BLaER1 (cell line): ENCODE measurements at regions not wholly inside any gene's neighbourhood (a gene's known extent, or its start where the extent isn't known, plus 50 kb on each side); places are given as distances from the start of the nearest gene placed in this dataset.

Experiments used
- H3K27ac ChIP-seq: shearing (Covaris generic); formaldehyde crosslinking; 2 replicates; pipeline ENCODE4 v1.8.1; 2022
- H3K27me3 ChIP-seq: shearing (Covaris generic); formaldehyde crosslinking; 2 replicates; pipeline ENCODE4 v1.8.1; 2022
- H3K36me3 ChIP-seq: shearing (Covaris generic); formaldehyde crosslinking; 2 replicates; pipeline ENCODE4 v1.8.1; 2022
- H3K4me1 ChIP-seq: shearing (Covaris generic); formaldehyde crosslinking; 2 replicates; pipeline ENCODE4 v1.8.1; 2022
- H3K4me2 ChIP-seq: shearing (Covaris generic); formaldehyde crosslinking; 2 replicates; pipeline ENCODE4 v1.8.1; 2022
- H3K4me3 ChIP-seq: shearing (Covaris generic); formaldehyde crosslinking; 2 replicates; pipeline ENCODE4 v1.8.1; 2022
- H3K9ac ChIP-seq: shearing (Covaris generic); formaldehyde crosslinking; 2 replicates; pipeline ENCODE4 v1.8.1; 2022
- H3K9me3 ChIP-seq: shearing (Covaris generic); formaldehyde crosslinking; 2 replicates; pipeline ENCODE4 v1.8.1; 2022
- H4K20me1 ChIP-seq: shearing (Covaris generic); formaldehyde crosslinking; 2 replicates; pipeline ENCODE4 v1.8.1; 2022
- Cebpa-rat ChIP-seq: shearing (Covaris generic); IDR thresholded peaks from 2 replicates; pipeline ENCODE4 v1.8.1; 2022

GRCh38 chr4:65018313-65018712 lies 609.1 kb upstream of the TECRL start:
- H3K4me1 ChIP-seq = no peaks in the 10 kb centered on the region
- no peaks in the 10 kb centered on the region for H3K36me3 ChIP-seq
- no peaks in the 10 kb centered on the region for H3K27me3 ChIP-seq
- H3K27ac ChIP-seq = no peak overlapping the region
- no peak overlapping the region for H3K9ac ChIP-seq
- H3K9me3 ChIP-seq = no peaks in the 10 kb centered on the region
- H4K20me1 ChIP-seq = no peaks in the 10 kb centered on the region
- H3K4me3 ChIP-seq = no peak overlapping the region
- TF ChIP-seq Cebpa-rat = no peak
- H3K4me2 ChIP-seq = no peak overlapping the region

GRCh38 chr4:65014078-65014477 lies 604.8 kb upstream of the TECRL start:
- no peaks in the 10 kb centered on the region for H3K4me1 ChIP-seq
- H3K27me3 ChIP-seq = no peaks in the 10 kb centered on the region
- H3K4me2 ChIP-seq = no peak overlapping the region
- no peak overlapping the region for H3K9ac ChIP-seq
- no peak overlapping the region for H3K4me3 ChIP-seq
- no peak for TF ChIP-seq Cebpa-rat
- H3K9me3 ChIP-seq = no peaks in the 10 kb centered on the region
- no peak overlapping the region for H3K27ac ChIP-seq
- no peaks in the 10 kb centered on the region for H4K20me1 ChIP-seq
- H3K36me3 ChIP-seq = no peaks in the 10 kb centered on the region

GRCh38 chr4:65007841-65008439 lies 598.7 kb upstream of the TECRL start:
- TF ChIP-seq Cebpa-rat = no peak
- no peaks in the 10 kb centered on the region for H3K36me3 ChIP-seq
- H3K4me1 ChIP-seq = no peaks in the 10 kb centered on the region
- H4K20me1 ChIP-seq = no peaks in the 10 kb centered on the region
- no peak overlapping the region for H3K4me2 ChIP-seq
- H3K9ac ChIP-seq = no peak overlapping the region
- no peak overlapping the region for H3K27ac ChIP-seq
- no peaks in the 10 kb centered on the region for H3K9me3 ChIP-seq
- H3K4me3 ChIP-seq = no peak overlapping the region
- no peaks in the 10 kb centered on the region for H3K27me3 ChIP-seq

- H3K9me3 ChIP-seq = no peaks in the 10 kb centered on the region
- H3K4me3 ChIP-seq = no peak overlapping the region
- no peaks in the 10 kb centered on the region for H4K20me1 ChIP-seq
- H3K4me1 ChIP-seq = no peaks in the 10 kb centered on the region
- no peak overlapping the region for H3K27ac ChIP-seq
- no peak for TF ChIP-seq Cebpa-rat
- no peak overlapping the region for H3K4me2 ChIP-seq
- no peaks in the 10 kb centered on the region for H3K27me3 ChIP-seq
- H3K9ac ChIP-seq = no peak overlapping the region
- no peaks in the 10 kb centered on the region for H3K36me3 ChIP-seq
These were observed 565.9 kb upstream of the TECRL start for GRCh38 chr4:64975177-64975576.

- H3K4me3 ChIP-seq = no peak overlapping the region
- no peak for TF ChIP-seq Cebpa-rat
These were observed 559.8 kb upstream of the TECRL start for GRCh38 chr4:64969081-64969480.

GRCh38 chr4:64967286-64967685 lies 558.0 kb upstream of the TECRL start:
- no peaks in the 10 kb centered on the region for H3K27me3 ChIP-seq
- peaks cover 8% of the 10 kb centered on the region for H3K9me3 ChIP-seq
- TF ChIP-seq Cebpa-rat = no peak
- peaks cover 5% of the 10 kb centered on the region; the same call in 1 of the 2 replicates for H3K4me1 ChIP-seq
- H3K27ac ChIP-seq = no peak overlapping the region
- H3K4me3 ChIP-seq = no peak overlapping the region
- H3K9ac ChIP-seq = no peak overlapping the region
- H3K36me3 ChIP-seq = no peaks in the 10 kb centered on the region
- no peak overlapping the region; the same call in 1 of the 2 replicates for H3K4me2 ChIP-seq
- no peaks in the 10 kb centered on the region for H4K20me1 ChIP-seq

More at GRCh38 chr4:64969081-64969480, 559.8 kb upstream of the TECRL start:
- H4K20me1 ChIP-seq = no peaks in the 10 kb centered on the region
- H3K9ac ChIP-seq = no peak overlapping the region
- H3K27me3 ChIP-seq = no peaks in the 10 kb centered on the region
- no peak overlapping the region for H3K4me2 ChIP-seq
- H3K27ac ChIP-seq = no peak overlapping the region
- peaks cover 5% of the 10 kb centered on the region; the same call in 1 of the 2 replicates for H3K4me1 ChIP-seq
- H3K36me3 ChIP-seq = no peaks in the 10 kb centered on the region
- peaks cover 8% of the 10 kb centered on the region for H3K9me3 ChIP-seq

GRCh38 chr4:64960516-64960915 lies 551.3 kb upstream of the TECRL start:
- Histone ChIP-seq H3K36me3 (no peaks in the 10 kb centered on the region), H3K4me2 (no peak overlapping the region), H3K4me1 (no peaks in the 10 kb centered on the region), H3K9ac (no peak overlapping the region), H3K27me3 (no peaks in the 10 kb centered on the region), H3K4me3 (no peak overlapping the region), H3K9me3 (no peaks in the 10 kb centered on the region), H4K20me1 (no peaks in the 10 kb centered on the region), H3K27ac (no peak overlapping the region)
- no peak for TF ChIP-seq Cebpa-rat

- Histone ChIP-seq H3K27me3 (no peaks in the 10 kb centered on the region), H4K20me1 (no peaks in the 10 kb centered on the region), H3K27ac (no peak overlapping the region), H3K4me1 (no peaks in the 10 kb centered on the region), H3K4me3 (no peak overlapping the region), H3K9me3 (no peaks in the 10 kb centered on the region), H3K4me2 (no peak overlapping the region), H3K36me3 (no peaks in the 10 kb centered on the region), H3K9ac (no peak overlapping the region)
- TF ChIP-seq Cebpa-rat = no peak
These were observed 531.4 kb upstream of the TECRL start for GRCh38 chr4:64940698-64941097.

- Histone ChIP-seq H3K27ac (no peak overlapping the region), H3K9me3 (no peaks in the 10 kb centered on the region), H3K4me3 (no peak overlapping the region), H3K9ac (no peak overlapping the region), H4K20me1 (no peaks in the 10 kb centered on the region), H3K4me2 (no peak overlapping the region), H3K4me1 (no peaks in the 10 kb centered on the region), H3K36me3 (no peaks in the 10 kb centered on the region), H3K27me3 (no peaks in the 10 kb centered on the region)
- TF ChIP-seq Cebpa-rat = no peak
These were observed 526.3 kb upstream of the TECRL start for GRCh38 chr4:64935469-64936001.

GRCh38 chr4:64911846-64912245 lies 502.6 kb upstream of the TECRL start:
- Histone ChIP-seq H3K27ac (no peak overlapping the region), H4K20me1 (no peaks in the 10 kb centered on the region), H3K9me3 (no peaks in the 10 kb centered on the region), H3K4me2 (no peak overlapping the region), H3K4me3 (no peak overlapping the region), H3K36me3 (no peaks in the 10 kb centered on the region), H3K9ac (no peak overlapping the region), H3K4me1 (no peaks in the 10 kb centered on the region), H3K27me3 (no peaks in the 10 kb centered on the region)
- no peak for TF ChIP-seq Cebpa-rat

GRCh38 chr4:64903986-64904385 lies 494.7 kb upstream of the TECRL start:
- no peaks in the 10 kb centered on the region for H3K9me3 ChIP-seq

More at GRCh38 chr4:64903986-64904385, 494.7 kb upstream of the TECRL start:
- no peaks in the 10 kb centered on the region for H4K20me1 ChIP-seq
- no peak for TF ChIP-seq Cebpa-rat
- no peaks in the 10 kb centered on the region for H3K27me3 ChIP-seq
- H3K9ac ChIP-seq = no peak overlapping the region
- no peak overlapping the region for H3K27ac ChIP-seq
- H3K4me3 ChIP-seq = no peak overlapping the region
- no peaks in the 10 kb centered on the region for H3K36me3 ChIP-seq
- H3K4me1 ChIP-seq = no peaks in the 10 kb centered on the region
- no peak overlapping the region for H3K4me2 ChIP-seq
